DLD1 (cell line): ENCODE measurements at regions not wholly inside any gene's neighbourhood (a gene's known extent, or its start where the extent isn't known, plus 50 kb on each side); places are given as distances from the start of the nearest gene placed in this dataset.

Source experiments
- in situ Hi-C: cut with HindIII; loops from 2 replicates; pipeline ENCODE4 v1.10.0; 2017; ENCODE audit warnings: low sequenced_read_pairs

DNA sequence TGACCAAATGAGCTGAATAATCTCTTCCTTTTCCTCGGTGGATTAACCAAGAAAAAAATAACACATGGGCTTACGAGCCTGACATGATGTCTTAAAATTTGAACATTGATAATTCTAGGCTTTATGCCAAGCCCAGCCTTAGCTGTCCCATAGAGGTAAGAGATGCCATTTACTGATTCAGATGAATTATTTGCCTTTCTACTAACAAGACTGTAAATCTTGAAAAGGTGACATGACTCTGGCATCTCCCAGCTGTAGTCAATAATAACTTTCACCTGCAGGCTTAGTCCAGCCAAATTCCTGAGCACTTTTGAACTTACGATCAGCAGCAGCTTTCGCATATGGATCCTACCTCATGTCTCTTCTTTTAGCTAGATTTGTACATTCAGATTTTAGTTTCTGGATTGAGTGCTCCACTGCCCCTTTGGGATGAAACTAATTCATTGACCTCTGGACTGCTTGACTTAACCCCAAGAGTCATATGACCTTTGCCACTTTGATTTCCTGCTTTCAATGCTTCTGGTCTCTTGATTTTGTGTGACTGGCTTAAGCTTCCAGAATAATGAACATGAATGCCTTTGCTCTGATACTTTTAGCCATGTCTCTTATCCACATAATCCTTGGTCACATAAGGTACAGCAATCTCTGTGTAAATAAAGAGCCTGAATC lies 876.4 kb upstream of the SLIT2 start:
- in situ Hi-C loops = no loop called here

DNA sequence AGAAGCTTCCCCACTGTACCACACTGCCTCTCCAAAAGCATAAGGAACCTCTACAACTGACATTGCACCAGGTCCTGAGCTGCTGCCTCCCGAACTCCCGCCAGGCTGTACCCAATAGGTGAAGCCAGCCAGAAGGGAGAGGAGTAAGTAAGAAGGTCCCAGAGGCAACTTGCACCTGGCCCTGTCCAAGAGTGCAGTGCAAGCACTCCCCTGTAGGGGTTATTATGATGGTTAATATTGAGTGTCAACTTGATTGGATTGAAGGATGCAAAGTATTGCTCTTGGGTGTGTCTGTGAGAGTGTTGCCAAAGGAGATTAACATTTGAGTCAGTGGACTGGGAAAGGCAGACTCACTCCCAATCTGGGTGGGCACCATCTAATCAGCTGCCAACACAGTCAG lies 879.3 kb upstream of the SLIT2 start:
- in situ Hi-C loops = no loop called here

DNA sequence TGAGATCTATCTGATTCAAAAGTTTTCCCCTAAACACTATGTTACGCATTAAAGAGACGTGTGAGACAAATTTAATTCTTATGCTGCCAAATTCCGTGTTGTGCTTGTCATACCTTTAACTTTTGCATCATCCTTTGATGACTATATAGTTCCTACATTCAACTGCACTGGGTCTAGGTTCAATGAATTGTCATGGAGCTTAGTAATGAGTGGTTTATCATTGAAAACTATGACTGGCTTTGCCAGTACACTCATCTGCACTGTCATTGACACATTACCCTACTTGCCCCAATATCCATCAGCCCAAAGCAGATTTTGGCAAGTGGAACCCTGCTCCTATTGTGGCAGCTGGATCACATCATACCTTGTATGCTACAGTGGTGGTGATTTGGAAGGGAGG lies 882.9 kb upstream of the SLIT2 start:
- in situ Hi-C loops = no loop called here

DNA sequence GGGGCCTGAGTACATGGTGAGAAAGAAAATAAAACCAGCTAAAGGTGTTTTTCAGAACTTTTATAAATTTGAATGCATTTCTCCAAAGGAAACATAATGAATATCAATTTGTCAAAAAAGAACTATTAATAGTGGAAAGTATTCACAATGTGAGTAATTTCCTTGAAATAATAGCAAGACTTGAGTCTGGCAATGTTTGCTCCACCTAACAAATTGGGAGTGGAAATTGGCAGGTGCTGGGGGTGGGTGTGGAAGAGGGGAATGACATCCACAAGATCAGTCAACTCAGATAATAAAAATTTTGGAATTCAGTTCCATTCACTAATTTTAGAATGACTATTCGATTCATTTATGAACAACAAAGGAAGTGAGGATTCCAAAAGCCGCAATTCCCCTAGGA lies 884.8 kb upstream of the SLIT2 start:
- in situ Hi-C loops = no loop called here

DNA sequence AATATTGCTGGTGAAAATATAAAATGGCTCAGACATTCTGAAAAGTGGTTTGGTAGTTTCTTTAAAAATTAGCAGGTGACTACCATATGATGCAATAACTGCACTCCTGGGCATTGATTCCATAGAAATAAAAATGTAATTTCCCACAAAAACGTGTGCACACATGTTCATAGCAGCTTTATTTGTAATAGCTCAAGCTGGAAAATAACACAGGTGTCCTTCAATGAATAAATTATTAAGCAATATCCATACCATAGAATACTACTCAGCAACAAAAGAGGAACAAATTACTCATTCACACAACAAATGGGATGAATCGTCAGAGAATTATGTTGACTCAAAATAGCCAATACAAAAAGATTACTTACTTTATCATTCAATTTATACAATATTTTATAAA lies 893.7 kb upstream of the SLIT2 start:
- in situ Hi-C loops = no loop called here

DNA sequence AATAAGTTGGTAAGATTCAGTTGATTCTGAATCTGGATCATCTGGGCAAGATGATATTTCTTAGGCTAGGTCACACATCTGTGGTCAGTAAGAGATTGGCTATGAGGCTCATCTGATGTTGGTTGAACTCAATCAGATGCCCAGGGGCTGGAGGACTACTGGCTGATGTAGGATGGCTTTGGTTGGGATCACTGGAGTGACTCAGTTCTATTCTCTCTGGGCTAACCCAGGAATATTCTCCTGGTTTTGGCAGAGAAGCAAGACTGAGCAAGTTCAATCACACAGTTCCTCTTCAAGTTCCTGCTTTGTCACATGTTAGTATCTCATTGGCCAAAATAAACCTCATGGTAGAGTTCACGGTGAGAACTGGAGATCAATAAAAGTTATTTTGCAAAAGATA lies 902.3 kb upstream of the SLIT2 start:
- in situ Hi-C loops = no loop called here

DNA sequence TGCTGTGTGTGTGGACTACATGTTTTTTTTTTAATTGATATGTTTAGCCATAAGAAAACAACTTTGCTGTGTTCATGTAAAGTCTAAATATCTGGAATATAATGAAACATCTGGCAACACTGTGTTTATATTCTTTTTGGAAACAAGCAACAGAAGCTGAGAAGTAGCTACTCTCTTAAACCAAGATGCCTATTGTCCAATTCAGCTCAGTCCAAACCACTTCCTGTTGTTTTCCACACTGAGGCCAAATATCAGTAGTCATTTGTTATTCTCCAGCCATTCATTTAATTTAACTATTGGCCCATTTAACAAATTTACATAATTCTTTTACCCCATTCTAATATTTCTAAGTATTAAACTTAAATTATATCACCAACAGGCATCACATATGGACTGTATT lies 903.0 kb upstream of the SLIT2 start:
- in situ Hi-C loops = no loop called here

DNA sequence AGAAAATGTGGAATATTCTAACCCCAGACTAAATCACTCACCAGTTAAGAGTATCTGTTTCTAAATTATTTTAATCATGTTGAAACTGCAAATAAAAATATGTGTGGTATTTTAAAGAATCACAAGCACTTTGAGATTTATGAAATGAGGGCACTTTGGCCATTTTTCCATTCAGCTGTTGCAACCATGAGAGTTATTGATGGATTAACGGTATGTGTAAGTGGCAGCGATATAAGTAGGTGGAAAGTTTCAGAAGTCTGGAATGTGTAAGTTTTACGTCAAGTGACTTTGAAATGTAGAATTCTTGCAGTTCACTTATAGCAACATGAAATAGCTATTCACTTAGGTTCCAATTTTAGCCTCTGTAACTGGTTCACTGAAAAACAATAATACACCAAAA lies 905.1 kb upstream of the SLIT2 start:
- in situ Hi-C loops = no loop called here

DNA sequence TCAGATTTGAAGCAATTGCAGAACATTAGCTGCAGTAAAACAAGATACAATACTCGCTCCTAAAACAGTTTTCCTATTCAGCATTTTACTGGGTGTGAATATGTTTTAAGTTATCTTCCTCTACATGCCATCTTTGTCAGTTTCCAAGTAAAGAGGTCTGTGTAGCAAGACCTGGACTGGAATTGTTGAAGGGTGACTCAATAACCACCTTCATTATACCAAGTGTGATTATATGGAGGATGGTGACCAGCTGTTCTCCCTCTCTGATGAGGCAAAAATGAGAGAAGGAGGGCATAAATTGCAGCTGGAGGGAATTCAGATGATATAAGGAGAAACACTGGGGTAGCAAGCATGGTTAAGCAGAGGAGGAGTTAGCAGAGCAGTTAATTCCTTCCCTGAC lies 922.1 kb upstream of the SLIT2 start:
- in situ Hi-C loops = no loop called here

DNA sequence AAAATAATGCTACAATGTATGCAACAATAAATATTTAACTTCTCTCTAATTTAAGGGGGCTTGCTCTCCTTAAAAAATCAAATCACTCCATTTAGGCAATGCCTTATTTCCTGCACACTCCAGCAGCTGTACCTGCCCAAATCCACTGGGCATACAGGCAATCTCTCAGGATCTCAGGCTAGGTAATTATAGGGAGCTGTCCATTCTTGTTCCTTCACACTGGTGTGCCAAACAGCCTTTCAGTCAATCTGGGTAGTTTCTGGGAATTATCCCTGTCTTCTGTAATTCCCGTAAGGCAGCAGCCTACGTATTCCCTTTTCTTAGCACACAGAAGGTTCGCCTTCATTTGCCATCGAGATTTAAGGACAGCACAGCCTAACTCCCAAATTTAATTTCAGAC lies 922.6 kb upstream of the SLIT2 start:
- in situ Hi-C loops = no loop called here

DNA sequence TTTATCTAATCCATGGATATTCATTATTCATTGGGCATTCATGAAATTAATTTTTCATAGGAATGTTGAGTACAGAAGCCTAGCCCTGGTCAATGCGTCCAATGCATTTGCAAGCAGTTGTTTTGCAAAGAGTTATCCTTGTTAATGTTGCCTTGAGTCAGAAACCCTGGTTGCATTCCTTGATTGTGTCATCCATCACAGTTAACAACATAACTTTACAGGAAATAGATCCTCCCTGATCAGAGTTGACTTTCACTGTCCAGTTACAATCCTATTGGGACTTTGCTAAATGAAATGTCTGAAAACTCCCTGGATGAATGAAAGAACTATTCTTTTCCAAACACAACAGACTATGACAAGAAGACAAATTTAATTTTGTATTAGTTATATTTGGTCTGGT lies 924.3 kb upstream of the SLIT2 start:
- in situ Hi-C loops = no loop called here

DNA sequence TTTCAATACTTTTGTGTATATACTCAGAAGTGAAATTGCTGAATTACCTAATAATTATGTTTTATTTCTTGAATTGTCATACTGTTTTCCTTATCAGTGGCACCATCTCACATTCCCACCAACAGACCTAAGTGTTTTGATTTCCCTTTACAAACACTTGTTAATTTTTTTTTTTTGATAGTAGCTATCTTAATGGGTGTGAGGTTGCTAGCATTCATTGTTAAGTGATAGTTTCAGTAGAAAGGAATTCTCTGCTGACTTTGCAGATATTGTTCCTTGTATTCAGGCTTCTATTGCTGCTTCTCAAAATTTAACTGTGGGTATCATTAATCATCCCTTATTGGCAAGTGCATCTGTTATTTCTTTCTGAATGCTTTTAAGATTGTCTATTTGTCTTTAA lies 927.5 kb upstream of the SLIT2 start:
- in situ Hi-C loops = no loop called here

DNA sequence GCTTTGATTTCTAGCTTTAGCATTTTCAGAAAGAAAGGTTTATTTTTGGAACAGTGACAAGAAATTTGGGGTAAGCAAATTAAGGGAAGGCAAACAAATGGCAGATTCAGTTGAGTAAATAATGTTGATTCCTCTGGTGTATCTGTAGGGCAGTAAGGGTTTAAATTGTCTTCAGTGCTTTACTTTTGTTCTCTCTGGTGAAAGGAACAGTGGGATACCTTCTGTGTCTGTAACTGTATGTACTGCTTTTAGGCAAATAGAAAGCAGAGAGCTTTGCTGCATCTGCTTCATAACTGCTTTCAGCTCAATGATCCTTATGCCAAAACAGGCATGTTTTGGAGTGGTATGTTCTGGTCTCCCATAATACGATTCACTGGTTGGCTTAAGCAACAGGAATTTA lies 932.1 kb upstream of the SLIT2 start:
- in situ Hi-C loops = no loop called here

DNA sequence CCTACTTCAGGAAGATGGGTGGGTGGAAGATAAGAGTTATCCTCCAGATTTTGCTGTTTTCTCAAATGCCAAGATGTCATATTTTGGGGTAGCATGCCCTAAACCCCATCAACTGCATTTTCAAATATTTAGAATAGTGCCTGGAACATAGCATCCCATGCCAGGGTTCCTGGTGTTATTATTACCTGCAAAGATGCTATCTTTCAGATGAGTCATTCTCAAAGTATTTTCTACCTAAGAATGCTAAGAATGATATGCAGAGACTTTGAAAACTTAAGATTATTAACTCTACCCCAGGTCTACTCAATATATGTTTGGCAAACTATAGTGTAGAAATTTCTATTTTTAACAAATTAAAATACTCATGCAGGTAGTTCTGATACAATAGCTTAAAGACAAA lies 934.3 kb upstream of the SLIT2 start:
- in situ Hi-C loops = no loop called here

DNA sequence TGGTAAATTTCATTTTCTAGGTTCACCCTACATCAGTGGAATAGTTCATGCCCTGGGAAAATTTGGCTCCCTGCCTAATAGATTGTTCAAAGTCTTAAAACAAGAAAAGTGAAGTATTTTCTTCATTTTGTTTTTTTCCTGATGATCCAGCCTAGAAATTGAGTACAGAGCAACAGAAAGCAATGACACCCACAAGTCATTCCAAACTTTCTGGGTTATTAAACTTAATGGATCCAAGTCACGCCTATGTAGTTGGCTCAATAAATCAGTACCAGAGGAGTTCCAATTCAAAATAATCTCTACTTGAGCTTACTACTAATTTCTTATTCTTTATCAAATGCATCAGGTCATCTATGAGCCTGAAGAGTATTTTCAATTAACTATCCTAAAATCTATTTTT lies 937.6 kb upstream of the SLIT2 start:
- in situ Hi-C loops = no loop called here

DNA sequence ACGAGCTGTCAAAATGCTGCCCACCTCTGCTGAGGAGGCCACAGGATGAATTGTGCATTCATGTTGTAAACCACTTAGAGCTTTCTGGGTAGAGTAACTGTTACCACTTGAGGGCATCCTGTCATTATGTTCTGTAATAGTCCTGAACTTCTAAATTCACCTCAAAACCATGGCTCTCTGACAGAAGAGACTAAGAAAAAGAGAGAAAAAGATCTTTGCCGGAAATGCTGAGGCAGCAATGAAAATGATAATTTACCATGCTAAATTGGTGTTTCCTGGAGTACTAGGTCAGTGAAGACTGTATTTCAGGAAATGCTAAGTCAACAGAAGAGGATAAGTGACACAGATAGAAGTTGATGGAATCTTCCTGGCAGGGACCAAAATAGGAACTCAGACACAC lies 942.3 kb upstream of the SLIT2 start:
- in situ Hi-C loops = no loop called here

DNA sequence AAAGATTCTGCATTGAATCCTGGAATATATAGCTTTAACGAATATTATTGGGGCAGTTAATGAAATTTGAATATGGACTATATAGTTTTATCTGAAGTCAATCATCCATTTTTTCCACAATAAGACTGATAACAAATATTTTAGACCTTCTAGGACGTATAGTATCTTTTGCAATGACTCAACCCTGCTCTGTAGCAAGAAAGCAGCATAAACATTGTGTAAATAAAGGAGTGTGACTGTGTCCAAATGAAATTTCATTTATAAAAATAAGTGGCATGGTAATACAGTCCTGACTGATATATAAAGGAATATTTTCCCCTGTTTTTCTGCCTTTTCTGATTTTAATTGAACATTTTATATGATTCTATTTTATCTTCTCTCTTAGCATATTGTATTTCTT lies 947.7 kb upstream of the SLIT2 start:
- in situ Hi-C loops = no loop called here

DNA sequence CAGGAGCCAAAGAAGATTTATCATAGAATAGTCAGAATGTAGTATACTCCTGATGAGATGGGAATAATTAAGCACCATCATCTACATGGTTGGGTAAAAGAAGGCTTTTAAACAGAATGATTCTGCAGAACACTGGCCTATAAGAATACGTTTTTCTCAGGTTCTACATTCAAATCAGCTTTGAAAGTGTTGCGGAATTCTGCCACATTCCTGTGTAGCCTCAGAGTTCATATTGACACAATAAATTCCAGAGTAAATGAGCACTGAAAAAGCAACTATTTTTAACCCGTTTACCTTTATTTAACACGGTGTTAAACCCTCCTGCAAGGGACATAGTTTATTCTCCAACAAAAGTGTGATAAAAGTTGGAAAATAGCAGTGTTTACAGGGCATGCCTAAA lies 950.2 kb upstream of the SLIT2 start:
- in situ Hi-C loops = no loop called here

DNA sequence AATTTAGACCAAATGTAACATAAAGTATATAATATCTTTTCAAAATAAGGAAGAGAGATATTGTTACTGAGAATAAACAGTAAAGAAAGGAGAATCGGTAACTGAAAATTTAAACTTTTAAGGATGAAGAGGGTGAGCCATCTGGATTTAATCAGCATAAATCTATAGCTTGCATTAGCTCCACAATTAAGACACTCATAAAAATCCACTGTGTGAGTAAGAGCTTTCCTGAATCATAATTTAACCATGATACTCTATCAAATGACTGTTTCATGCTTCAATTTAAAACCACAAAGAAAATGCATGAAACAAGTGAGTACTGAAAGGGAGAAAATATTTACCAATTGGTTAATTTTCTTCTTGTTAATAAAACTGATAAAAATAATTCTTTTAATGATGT lies 951.5 kb upstream of the SLIT2 start:
- in situ Hi-C loops = no loop called here

DNA sequence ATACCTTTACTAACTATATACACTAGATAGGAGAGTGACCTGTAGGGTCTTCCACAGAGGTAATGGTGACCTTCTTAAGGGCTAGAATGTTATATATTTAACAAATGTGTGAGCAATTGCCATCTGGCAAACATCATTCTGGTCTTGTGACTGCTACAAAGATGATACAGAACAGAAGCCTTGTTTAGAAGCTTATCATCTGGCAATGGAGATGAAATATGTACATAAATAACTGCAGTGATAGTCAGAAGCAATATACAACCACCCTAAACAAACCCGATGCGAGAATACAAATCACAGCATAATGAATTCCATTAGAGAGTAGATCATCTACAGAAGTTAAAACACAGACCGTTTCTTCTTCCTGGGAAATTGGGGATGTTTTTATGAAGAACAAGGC lies 952.7 kb upstream of the SLIT2 start:
- in situ Hi-C loops = no loop called here

DNA sequence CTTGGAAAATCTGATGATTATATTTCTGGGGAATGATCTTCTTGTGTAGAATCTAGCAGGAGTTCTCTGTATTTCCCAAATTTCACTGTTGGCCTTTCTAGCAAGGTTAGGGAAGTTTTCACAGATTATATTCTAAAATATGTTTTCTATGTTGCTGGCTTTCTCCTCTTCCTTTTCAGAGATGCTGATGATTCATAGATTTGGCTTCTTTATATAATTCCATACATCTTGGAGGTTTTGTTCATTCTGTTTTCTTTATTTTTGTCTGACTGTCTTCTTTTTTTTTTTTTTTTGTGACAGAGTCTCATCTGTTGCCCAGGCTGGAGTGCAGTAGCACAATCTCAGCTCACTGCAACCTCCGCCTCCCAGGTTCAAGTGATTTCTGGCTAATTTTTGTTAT lies 957.9 kb upstream of the SLIT2 start:
- in situ Hi-C loops = no loop called here

DNA sequence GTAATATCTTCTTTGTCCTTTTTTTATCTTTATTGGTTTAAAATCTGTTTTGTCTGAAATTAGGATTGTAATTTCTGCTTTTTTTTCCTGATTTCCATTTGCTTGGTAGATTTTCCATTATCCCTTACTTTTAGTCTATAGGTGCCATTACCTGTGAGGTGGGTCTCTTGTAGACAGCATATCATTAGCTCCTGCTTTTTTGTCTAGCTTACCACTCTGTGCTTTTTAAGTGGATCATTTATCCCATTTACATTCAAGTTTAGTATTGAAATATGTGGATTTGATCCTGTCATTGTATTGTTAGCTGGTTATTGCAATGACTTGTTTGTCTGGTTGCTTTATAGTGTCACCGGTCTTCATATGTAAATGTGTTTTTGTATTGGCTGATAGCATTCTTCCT lies 958.6 kb upstream of the SLIT2 start:
- in situ Hi-C loops = no loop called here

DNA sequence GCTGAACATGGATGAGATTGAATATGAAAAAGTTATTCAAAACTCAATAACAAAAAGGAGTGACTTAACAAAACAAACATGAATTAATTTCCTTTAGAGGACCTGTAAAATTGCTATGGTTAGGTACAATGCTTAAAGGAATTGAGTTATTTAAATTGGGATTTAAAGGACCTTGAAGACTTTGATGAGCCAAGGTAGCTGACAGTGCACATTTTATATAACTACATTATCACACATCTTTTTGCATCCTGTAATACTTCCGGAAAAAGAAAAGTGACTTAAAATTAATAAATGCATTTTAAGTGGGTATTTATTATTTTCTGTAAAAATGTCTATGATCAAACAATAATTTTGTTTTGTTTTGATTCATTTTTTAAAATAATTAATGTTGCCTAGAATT lies 964.8 kb upstream of the SLIT2 start:
- in situ Hi-C loops = no loop called here

DNA sequence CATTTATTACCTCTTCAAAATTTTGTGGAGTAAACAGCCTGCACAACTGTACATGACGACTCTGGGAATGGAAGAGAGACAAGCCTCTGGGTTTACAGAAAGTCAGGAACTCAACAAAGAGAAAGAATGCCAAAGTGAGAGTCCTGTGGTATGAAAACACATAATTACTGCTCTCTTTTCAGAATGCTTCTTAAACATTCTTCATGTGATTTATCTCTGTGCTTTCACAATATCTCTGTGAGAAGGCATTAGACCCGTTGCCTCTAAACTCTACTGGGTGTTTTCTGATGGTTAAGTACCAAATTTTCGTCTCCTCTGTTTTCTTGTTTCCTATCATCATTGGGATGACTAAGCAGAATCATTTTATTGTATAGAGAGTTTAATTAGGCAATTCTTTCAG lies 966.6 kb upstream of the SLIT2 start:
- in situ Hi-C loops = no loop called here
